ENCODE measurements at regions not wholly inside any gene's neighbourhood (a gene's known extent, or its start where the extent isn't known, plus 50 kb on each side); places are given as distances from the start of the nearest gene placed in this dataset.
"Not testable (repeated sequence)": the region's sequence is repeated elsewhere in the genome, so short reads cannot be mapped to it uniquely, and the experiment has no call there.

DNA sequence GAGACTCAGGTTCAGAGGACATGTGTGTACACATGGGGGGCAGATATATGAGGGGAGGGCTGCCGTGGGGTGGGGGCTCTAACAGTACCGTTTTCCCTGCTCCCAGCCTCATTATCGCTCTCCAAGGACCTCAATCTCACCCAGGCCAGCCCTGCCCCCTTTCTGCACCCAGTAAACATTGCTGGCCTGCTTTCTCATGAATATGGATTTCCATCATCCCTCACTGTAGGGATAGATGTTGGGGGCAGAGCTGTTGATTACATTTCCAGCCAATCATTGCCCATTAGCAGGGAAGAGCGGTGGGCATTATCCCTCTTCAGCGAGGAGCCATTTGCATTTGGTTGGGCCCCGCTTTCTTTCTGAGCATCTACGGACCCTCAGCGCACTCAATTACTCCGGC, 273.8 kb downstream of the RPS6KC1 start:
- DNase-seq = no peak

DNA sequence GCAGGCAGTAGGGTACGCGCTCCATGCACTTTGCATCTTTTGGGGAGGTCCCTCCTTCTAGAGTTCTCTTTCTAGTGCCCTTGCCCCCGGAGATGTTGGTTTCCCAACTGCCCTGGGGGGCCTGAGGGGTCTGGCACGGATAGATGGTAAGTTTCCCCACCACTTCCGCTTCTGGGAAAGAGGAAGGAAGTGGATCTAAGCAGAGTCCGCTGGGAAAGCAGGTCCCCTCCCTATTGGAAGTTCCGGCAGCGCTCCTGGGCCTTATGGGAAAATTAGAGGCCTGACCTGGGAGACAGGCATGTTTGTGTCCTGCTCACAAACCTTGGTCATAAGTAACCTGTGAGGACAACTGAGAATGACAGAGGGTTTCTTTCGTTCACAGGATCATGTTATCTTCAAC, 274.4 kb downstream of the RPS6KC1 start:
- DNase-seq = no peak

DNA sequence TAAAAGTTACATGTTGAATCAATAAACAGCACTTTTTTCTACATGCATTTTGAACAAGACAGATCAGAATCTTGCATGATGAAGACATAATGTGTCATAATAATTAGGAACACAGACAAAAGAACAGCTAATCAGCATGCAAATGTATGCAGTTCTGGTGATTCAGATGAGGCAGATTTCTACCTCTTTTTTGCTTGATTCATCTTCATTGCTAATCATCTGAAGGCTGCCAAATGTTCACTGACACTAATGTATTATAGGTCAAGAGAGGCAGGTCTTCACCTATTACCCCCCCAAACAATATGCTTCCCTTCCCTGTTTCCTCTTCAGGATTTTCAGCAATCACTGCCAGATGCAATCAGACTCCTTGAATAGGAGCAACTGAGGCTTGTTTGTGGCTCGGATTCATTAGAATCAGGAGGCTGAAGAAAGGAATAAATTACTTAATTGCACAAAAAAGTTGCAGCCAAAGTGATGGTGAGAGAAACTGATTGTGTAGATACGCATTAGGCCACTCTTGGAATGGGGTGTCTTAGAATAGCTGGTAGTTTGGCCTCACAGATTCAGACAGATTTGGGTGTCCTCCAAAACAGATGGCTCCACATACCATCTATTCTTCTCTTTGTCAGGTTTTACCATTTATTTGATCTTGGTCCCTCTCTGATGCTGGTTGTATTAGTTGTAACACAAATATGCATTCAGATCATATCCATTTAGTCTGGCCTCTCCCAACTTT, 275.4 kb downstream of the RPS6KC1 start:
- DNase-seq = no peak

DNA sequence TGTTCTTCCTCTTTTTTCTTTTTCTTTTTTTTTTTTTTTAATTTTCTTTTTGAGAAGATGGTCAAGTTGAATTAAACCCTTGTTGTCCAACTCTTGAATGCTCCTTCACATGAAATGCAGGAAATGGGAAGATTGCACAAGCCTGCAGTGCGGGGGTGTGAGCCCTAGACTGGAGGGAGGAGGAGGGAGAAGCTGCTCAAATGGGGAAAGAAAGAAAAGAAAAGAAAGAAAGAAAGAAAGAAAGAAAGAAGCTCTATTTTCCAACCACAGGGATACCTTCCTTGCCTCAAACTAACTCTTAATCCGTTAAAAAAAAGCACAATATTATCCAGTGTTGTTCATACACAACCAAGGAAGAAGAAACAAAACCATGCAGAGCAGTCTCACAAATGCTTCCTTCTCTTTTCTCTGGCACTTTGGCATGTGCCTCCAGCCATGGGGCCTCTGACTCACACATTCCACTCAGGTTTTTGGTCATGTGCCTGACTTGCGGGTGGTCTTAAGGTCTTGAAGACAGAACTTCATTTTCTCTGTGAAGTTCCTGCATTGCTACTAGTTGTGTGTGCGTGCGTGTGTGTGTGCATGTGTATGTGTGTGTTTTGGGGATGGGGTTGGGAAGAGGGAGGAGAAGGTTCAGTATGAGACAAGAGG, 276.1 kb downstream of the RPS6KC1 start:
- DNase-seq = no peak

DNA sequence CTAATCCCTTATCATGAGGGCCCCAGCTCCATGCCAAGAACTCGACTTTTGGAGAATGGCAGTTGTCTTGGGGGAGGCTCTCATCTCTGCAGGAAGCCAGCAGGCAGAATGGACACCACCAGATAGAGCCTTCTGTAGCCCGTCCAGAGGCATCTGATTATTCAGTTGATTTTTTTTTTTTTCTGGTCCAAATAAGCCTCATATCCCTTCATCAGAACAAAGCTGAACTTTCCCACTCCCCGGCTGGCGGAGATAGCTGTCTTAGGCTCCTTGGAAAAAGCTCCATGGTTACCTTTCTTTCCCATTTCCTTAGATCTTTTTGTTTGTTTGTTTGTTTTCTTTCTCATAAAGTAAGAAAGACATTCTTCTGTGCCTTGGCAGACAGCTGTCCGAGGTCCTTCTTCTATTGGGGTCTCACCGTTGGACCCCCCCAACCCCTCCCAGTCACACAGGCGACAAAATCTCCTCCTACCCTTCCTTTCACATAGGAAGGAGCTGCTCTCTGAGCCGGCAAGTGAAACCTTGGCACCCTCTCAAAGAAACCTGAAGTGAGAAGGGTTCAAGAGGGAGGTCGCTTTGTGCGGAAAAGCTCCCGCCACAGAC, 278.5 kb downstream of the RPS6KC1 start:
- no peak for DNase-seq

DNA sequence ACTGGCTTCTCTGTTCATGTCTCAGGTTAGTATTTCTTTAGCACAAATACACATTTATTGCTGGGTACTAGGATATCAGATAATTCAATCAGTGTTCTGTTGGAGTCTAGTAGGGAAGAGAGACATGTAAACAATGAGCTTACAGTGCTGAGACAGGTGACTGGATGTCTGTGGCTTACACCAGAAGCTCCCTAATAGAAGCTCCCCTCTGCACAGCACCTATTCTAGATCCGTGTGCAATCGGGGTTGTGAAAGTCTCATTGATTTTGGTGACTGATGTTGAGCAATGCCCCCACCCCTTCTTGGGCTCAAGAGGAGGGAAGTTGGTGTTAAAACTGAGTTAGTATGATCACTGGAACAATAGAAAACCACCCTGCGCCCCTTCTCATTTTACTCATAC, 279.2 kb downstream of the RPS6KC1 start:
- no peak for DNase-seq

DNA sequence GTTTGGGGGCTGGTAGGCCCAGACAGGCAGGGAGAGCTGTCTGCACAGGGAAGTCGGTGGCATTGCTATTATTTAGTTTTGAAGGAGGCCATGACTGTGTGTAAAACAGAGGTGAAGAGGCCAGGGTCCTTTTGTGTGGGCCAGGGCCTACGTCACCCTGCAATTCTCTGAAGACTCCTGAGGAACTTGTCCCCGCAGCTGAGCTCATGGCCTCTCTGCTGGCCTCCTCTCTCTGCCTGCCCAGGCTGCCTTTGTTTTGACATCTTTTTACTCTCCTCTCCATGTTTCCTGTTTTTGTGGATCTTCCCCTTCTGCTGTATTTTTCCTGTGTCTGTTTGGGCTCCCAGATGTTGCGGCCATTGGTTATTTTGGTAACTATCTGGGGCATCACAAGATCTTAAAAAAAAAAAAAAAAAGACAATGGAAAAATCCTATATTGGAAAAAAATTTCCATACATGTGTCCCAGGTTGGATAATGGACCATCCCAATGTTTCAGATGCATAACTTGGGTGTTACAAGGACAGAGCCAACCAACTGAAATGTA, 280.7 kb downstream of the RPS6KC1 start:
- no peak for DNase-seq

DNA sequence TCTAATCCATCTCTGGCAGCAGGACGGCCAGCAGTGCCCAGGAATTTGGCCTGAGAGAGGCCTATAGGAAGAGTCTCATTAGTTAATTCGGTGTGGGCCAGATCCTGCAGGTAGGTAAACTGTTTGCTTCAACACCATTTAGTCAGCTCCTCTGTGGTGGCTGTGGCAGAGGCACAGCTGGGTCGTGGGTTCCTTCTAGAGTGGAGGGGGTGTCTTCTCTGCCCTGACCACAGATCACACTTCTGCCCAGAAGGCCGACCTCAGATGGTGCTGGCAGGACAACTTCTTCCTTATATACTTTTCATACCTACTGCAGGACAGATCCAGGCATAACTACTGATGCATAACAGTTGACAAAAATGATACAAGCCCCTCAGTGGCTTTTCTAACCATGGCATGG, 281.4 kb downstream of the RPS6KC1 start:
- DNase-seq = no peak

DNA sequence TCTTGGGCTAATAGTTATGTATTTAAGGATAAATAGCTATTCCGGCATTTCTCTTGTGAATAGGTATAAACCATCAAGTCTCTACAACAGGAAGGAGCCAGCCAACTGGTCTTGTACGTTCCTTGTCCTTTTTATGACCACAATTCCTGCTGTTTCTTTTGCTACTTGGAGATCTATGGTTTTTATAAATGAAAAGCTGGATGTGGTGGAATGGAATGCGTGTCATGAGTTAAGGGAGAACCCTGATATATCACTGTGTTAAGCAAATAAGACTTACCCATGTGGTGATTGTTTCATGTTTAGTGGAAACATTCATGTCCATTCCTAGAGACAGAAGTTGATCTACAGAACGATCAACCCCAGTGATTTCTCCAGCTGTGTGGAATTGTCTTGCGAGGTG, 282.1 kb downstream of the RPS6KC1 start:
- DNase-seq = no peak

DNA sequence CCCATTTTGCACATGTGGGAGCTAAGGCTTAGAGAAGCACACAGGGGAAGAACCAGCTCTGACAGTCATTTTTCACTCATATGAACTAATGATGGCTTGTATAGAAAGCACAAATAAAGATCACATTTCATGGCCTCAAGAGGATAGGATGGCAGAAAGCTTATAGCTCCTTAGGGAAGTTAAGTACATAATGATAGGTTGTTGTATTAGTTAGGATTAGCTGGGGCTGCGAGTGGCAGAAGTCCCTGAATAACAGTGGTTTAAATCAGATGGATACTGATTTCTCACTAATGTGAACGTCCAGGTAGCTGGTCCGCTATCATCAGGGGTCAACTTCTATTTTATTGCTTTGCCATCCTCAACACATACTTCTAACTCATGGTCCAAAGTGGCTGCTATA, 284.0 kb downstream of the RPS6KC1 start:
- DNase-seq = no peak

DNA sequence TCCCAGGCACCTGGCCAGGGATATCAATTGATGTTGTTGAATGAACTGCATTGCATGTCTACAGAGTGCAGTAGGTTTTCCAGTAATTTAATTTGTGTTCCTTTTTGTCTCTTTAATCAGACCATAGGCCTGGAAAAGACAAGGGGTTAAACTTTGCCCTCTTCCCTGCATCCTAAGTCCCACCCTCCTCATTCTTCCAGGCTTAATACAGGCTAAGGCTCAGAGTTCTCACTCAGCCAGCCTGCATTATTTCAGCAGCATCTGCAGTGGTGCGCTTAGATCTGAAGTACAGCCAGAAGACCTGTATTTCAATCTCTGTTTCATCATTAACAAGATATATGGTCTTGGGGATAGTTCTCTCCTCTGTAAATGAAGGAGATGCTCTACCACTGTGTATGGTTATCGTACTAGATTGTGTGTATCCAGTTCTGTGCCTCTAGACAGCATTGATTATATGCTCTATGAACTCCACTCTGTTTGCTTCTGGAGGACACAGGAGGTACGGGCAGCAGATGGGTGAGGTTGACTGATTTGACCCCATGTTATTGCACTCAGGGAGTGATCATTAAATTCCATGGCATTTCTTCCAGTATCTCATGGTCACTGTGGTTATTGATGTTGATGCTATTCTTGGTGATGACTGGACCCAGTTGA, 286.1 kb downstream of the RPS6KC1 start:
- DNase-seq = no peak

DNA sequence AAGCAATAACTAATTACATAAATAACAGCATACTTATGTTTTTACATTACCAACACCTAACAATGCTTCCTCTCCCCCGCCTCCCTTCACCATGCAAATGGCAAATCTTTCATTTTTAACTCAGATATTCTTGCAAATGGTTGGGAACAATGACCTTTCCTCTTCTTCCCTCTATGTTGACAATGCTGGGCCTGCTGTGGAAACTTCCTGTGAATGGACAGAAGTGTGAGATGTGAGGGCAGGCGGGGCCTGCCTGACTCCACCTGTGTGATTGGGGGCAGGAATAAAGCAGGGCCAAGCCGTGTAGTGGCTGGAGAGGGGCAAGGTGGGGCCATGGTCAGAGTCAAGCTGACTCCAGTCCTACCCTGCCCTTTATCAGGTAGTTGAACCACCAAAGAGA, 289.6 kb downstream of the RPS6KC1 start:
- no peak for DNase-seq

DNA sequence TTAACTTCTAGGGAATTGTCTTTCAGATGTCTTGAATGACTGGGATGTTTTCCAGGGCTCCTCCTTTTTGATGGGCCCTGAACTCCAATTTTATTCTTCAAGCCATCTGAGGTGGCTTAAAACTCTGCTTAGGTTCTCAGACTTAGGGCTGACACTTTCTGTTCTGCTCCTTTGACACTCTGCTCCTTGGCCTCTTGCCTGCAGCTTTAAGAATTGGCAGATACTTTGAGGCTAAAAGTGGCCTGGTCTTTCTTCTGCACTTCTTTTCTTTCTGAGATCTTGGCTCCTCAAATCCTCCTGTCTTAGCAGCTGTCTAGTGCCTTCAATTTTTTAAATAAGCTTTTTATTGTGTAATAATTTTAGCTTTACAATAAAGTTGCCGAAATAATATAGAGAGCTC, 294.6 kb downstream of the RPS6KC1 start:
- no peak for DNase-seq

DNA sequence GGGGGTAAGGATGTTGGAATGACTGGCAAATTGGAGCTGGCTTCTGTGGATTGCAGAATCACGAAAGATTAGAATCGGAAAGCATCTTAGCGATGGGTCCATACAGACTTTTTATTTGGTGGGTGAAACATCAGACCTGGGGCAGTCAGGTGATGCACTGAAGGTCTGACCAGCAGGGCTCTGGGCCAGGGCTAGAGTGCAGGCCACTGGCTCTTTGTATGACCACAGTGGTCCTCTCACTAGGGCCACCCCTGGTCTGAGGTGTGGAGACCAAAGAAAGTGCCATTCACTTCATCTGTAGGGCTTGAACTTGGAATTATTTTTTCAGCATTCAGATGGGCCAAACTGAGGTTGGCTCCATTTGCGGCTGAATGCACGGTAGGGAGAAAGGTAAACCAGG, 306.4 kb downstream of the RPS6KC1 start:
- DNase-seq = no peak

DNA sequence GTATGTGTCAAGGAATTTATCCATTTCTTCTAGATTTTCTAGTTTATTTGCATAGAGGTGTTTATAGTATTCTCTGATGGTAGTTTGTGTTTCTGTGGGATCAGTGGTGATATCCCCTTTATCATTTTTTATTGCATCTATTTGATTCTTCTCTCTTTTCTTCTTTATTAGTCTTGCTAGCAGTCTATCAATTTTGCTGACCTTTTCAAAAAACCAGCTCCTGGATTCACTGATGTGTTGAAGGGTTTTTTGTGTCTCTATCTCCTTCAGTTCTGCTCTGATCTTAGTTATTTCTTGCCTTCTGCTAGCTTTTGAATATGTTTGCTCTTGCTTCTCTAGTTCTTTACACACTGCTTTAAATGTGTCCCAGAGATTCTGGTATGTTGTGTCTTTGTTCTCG, 307.3 kb downstream of the RPS6KC1 start:
- DNase-seq = not testable (repeated sequence)

DNA sequence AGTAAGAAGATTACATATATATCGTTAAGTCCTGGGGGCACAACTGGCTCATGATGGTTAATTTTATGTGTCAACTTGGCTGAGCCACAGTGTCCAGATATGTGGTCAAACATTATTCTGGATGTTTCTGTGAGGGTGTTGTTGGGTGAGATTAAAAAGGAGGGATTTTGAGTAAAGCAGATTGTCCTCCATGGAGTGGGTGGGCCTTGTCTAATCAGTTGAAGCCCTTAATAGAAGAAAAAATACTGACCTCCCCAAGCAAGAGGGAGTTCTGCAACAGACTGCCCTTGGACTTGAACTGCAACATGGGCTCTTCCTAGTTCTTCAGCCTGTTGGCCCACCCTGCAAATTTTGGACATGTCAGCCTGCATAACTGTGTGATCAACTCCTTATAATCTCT, 311.6 kb downstream of the RPS6KC1 start:
- DNase-seq = no peak

DNA sequence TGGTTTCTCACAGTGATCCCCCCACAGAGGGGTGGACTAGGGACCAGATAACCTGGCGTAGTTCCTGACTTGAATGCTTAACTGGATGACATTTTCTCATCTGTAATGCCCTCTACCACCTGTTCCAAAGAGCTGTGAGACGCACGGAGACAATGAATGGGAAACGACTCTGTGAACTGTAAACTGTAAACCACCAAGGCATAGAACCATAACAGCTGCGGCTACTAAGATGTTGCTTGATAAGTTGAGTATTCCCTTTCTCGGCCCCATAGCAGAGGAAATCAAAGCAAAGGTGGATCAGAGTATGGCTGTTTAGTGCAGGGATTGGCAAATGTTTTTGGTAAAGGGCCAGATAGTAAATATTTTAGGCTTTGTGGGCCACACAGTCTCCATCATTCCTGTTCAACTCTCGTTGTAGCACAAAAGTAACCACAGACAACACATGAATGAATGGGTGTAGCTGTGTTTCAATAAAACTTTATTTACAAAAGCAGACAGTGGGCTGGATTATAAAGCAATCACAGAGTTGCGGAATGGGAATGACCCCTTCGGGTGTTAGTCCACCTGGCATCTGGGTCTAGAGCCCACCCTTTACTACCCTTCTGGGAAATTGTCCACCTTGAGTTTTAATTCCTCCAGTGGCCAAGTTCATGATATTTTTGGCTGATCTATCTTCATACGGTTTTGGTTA, 315.2 kb downstream of the RPS6KC1 start:
- DNase-seq = no peak

DNA sequence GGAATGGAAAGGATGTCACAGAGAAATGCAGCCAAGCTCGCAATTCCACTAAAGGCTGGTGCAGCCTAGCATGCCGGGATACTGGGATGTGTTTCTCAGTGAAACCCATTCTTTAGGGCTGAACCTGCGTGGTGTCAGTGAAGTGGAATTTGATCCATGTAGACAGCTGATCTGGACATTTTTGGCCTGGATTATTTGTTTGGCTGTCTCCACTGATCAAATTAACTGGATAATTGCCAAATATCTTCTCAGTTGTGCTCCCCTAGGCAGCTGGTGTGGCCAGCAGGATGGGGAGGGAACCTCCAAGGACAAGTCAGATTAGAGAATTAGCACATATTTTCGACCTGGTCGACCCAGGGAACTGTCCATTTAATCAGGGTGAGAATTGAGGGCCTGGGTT, 318.4 kb downstream of the RPS6KC1 start:
- no peak for DNase-seq

DNA sequence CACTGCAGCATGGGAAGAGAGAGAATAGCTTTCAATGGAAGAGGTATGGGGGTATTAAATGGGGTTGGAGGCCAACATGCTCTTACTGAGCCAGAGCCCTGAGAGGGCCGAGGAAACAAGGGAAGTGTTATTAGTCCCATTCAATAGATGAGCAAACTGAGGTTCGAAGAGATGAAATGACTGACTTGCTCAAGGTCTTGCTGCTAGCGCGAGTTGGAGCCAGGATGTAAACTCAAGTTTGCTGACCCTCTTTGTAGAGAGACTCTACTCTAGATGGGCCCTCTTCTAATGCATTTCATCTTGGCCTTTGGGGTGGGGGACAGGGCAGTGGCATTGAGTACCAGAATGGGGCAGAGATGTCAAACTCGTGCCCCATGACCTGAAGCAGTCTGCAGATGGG, 319.5 kb downstream of the RPS6KC1 start:
- no peak for DNase-seq

DNA sequence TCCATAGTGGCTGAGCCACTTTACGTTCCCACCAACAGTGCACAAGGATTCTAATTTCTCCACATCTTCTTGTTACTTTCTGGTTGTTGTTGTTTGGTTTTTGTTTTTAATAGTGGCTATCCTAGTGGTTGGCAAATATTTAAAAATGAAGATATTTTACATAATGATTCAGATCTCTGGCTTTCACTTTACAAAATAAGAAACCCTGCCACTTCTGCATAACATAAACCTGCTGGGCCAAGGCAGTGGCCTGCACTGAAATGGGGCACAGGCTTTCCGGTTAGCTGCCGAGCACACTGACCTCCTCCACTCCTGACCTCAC, 320.4 kb downstream of the RPS6KC1 start:
- DNase-seq = no peak

DNA sequence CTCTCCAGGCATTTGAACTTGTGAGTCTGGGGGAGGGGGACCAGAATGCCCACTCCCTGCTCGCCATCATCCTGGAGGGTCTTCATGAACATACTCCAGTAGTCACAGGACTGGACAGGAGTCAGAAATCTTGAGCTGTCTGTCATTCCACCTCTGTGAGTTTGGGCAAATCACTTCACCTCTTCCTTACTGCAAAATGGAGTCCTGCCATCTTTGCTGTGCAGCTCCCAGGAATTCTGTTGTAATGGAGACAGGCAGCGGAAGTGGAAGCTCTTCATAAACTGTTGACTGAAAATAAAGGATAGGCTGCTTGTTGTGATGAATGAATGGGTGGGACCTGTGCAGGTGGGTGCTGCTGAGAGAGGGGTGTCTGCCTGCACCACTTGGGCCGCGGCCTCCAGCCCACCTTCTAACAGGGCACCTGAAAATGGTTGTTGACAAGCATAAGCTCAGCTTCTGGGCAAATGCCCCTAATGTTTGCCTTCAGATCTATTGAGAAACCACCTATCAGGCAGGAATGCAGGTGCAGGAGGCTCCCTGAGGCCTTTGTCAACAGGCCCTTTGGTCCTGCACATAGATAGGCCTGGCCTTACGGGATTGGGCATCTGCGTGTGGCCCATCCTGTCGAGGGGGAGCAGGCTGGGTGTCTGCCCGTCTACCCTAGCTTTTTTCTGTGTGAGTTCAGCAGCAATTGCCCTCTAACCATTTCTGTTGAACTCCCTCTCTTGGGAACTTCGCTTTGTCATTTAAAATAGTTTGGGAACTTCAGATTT, 321.0 kb downstream of the RPS6KC1 start:
- peak; percentile 26 for DNase-seq

DNA sequence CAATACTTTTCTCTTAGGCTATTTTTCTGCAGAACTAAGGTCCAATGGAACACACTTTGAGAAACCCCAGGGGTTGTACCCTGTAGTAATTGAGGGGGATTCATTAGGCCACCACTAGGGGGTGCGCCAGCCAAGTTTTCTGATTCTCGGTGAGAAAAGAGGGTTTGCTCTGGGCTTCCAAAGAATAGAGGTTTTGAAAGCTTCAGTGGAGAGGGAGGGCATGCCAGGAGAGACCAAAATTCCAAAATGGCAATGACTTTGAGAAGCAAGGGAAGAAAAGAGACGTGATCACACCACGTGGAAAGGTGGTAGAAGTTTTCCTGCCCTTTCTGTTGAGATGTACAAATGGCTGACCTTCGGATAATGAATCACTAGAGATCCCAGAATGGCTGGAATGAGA, 323.3 kb downstream of the RPS6KC1 start:
- DNase-seq = peak; percentile 80
